ENCODE measurements at regions not wholly inside any gene's neighbourhood (a gene's known extent, or its start where the extent isn't known, plus 50 kb on each side); places are given as distances from the start of the nearest gene placed in this dataset.

DNA sequence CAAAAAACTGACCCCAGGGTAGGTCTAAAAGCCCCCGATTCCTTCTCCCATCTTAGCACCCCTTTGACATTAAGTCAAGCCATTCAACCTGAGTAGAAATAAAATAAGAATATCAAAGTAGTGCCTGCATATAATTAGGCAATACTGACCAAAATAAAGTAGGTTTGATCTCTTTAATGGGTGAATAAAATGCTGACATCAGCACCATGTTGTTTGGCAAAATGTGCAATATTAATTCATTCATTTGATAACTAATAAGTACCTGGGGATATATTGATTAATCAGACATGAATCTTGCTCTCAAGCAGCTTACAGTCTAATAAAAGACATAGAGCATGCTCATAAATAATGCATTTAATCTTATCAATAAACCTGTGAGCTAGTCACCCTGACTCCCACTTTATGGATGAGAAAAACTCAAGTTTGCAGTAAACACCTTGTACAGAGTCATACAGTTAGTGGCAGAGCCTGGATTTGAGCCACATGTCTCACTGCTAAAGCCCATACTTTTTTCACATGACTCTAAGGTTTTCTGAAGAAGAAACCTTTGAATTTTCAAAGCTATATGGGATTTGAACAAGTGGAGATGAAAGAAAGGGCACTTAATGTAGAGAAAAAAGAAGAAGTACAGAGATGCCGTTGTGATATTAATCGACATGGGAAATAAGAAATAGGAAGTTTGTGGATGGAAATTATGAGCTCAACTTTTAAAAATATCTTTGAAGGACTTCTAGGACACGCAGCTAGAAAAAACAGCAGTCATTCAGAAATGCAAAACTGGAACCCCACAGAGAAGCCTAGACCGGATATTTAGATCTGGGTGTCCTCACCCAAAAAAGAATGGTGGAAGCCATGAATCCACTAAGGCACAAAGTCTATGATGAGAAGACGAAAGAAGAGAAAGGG lies 183.9 kb downstream of the TOMM20 start:
- Histone ChIP-seq H3K9me3 (peaks cover 0 to 7% (median 0%) of the 10 kb centered on the region in 11 donors), H3K27ac (peak overlapping the region in 5 of 10 donors; percentile 18 to 64 (median 50)), H3K36me3 (no peaks in the 10 kb centered on the region), H3K4me3 (no peak overlapping the region), H3K27me3 (no peaks in the 10 kb centered on the region), H3K4me1 (peaks cover 0 to 24% (median 11%) of the 10 kb centered on the region in 9 donors)
- WGBS, 2 donors = 49 to 62% methylated on average over 6 of the region's 6 CpGs
- no peak for DNase-seq
- intact Hi-C loops (cut with DNase I) = no loop called here
- TF ChIP-seq, protein P1, sequence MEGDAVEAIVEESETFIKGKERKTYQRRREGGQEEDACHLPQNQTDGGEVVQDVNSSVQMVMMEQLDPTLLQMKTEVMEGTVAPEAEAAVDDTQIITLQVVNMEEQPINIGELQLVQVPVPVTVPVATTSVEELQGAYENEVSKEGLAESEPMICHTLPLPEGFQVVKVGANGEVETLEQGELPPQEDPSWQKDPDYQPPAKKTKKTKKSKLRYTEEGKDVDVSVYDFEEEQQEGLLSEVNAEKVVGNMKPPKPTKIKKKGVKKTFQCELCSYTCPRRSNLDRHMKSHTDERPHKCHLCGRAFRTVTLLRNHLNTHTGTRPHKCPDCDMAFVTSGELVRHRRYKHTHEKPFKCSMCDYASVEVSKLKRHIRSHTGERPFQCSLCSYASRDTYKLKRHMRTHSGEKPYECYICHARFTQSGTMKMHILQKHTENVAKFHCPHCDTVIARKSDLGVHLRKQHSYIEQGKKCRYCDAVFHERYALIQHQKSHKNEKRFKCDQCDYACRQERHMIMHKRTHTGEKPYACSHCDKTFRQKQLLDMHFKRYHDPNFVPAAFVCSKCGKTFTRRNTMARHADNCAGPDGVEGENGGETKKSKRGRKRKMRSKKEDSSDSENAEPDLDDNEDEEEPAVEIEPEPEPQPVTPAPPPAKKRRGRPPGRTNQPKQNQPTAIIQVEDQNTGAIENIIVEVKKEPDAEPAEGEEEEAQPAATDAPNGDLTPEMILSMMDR (IDR thresholded peaks at IDR 0.05) = no peak
- ATAC-seq = peak in 5 of 8 donors; percentile 13 to 68 (median 58)

DNA sequence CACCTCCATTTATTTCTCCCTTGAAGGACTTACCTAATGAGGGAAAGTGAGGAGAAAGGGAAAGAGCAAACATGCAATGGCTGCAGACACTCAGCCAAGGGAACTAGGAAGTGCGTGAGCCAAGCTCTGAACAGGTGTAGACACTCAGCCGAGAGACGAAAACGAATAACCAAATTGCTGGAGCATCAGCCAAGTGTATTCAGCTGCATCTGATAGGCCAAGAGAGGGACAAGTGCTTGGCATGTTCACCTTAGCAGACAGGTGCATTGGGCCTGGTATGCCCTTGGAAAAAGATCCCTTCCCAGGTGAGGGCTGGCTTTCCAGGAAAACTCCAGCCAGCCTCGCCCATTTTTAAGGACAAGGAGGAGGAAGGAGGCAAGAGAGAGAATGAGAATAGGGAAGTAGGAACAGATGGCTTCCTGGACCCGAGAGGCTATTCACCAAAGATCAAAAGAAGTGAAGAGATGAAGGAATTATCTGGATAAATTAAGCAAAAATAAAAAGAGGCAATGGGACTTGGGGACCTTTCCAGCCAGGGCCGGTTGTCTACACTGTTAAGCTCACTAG lies 184.7 kb downstream of the TOMM20 start:
- no peaks in the 10 kb centered on the region for H3K36me3 ChIP-seq
- no peaks in the 10 kb centered on the region for H3K27me3 ChIP-seq
- H3K4me3 ChIP-seq = no peak overlapping the region
- intact Hi-C loops (cut with DNase I) = no loop called here
- DNase-seq = no peak
- H3K4me1 ChIP-seq = peaks cover 0 to 24% (median 11%) of the 10 kb centered on the region in 9 donors
- no peaks in the 10 kb centered on the region for H3K9me3 ChIP-seq
- peak in 1 of 8 donors; percentile 19 for ATAC-seq
- WGBS, 2 donors = 77 to 80% methylated on average over 7 of the region's 7 CpGs
- TF ChIP-seq, protein P1 (IDR thresholded peaks at IDR 0.05) = no peak
- peak overlapping the region in 2 of 10 donors; percentile 50 to 64 for H3K27ac ChIP-seq

DNA sequence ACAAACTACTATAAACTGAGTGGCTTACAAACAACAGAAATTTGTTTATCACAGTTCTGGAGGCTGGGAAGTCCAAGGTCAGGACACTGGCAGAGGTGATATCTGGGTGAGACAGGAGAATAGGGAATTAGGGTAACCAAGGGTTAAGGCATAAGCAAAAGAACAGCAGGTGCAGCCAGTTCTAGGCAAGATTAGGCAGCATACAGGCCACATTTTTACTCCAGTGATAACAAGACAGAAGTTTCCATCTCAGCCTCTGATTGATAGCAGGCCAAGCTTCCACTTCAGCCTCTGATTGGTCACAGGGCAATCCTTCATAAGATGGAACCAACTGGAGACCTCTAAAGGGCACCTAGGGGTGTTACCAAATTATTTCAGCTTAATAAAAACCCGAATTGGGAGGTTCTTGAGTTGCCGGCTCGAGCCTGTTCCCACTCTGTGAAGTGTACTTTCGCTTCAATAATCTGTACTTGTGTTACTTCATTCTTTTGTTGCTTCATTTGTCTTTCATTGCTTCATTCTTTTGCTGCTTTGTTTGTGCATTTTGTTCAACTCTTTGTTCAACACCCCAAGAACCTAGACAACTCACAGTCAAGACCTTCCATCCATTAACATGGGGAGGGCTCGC lies 185.6 kb downstream of the TOMM20 start:
- peak in 1 of 8 donors; percentile 24 for ATAC-seq
- H3K9me3 ChIP-seq = no peaks in the 10 kb centered on the region
- no peaks in the 10 kb centered on the region for H3K36me3 ChIP-seq
- H3K27ac ChIP-seq = no peak overlapping the region
- H3K27me3 ChIP-seq = no peaks in the 10 kb centered on the region
- WGBS, 2 donors = 91 to 94% methylated on average over 5 of the region's 5 CpGs
- peaks cover 0 to 30% (median 11%) of the 10 kb centered on the region in 9 donors for H3K4me1 ChIP-seq
- DNase-seq = no peak
- TF ChIP-seq, protein P1 (IDR thresholded peaks at IDR 0.05) = no peak
- no peak overlapping the region for H3K4me3 ChIP-seq
- intact Hi-C loops (cut with DNase I) = no loop called here

DNA sequence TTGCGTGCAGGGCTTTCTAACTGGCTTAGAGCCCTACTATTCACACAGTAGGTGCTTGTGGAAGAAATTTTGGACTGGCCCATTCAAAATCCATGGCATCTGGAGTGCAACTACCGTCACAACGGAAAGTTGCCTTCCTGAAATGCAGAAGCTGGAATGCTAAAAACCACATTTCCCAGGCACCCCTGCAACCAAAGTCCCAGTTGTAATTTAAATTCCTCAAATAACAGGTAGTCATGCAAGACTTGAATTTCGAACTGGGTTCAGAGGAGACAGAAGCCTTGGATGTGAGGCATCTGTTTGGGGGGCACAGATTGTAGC lies 186.7 kb downstream of the TOMM20 start:
- DNase-seq = no peak
- Histone ChIP-seq H3K27me3 (no peaks in the 10 kb centered on the region), H3K4me1 (peaks cover 0 to 39% (median 11%) of the 10 kb centered on the region in 9 donors), H3K27ac (no peak overlapping the region), H3K9me3 (no peaks in the 10 kb centered on the region), H3K4me3 (no peak overlapping the region), H3K36me3 (no peaks in the 10 kb centered on the region)
- intact Hi-C loops (cut with DNase I) = no loop called here
- TF ChIP-seq, protein P1 (IDR thresholded peaks at IDR 0.05) = no peak
- ATAC-seq = no peak
- 90 to 95% methylated on average over 4 of the region's 4 CpGs for WGBS, 2 donors

All from heart right ventricle (tissue), 16 donors.